CD14-positive monocyte (primary cell): ENCODE measurements at regions not wholly inside any gene's neighbourhood (a gene's known extent, or its start where the extent isn't known, plus 50 kb on each side); places are given as distances from the start of the nearest gene placed in this dataset.

Source experiments
- DNase-seq, 3 donors: peaks; one replicate each; pipeline ENCODE4 v3.0.0-alpha.2; 2011 to 2022
- H2AFZ ChIP-seq: 2 replicates; pipeline ENCODE4 v1.6.0; 2012; ENCODE audit warnings: mild to moderate bottlenecking, low read depth, low read length, inconsistent platforms; ENCODE audit not compliant: insufficient read depth, poor library complexity, severe bottlenecking
- H3K27ac ChIP-seq, 2 donors: 1 replicate in 1 of 2; 2 replicates in 1 of 2; pipeline ENCODE4 v1.5.1; 2012 to 2013; ENCODE audit warnings: low read length in 2 of 2, control low read depth in 1 of 2, inconsistent platforms in 1 of 2, low read depth in 1 of 2, mild to moderate bottlenecking in 1 of 2
- H3K27me3 ChIP-seq, 2 donors: one replicate each; pipeline versions ENCODE4 v1.6.0 to v1.6.1; 2011 to 2013; ENCODE audit warnings: low read length in 2 of 2; ENCODE audit not compliant: control insufficient read depth in 2 of 2, insufficient read depth in 2 of 2
- H3K36me3 ChIP-seq, 2 donors: replicated peaks in 1 of 2; 1 replicate in 1 of 2; 2 replicates in 1 of 2; pipeline versions ENCODE4 v1.5.1 to v1.6.1; 2012 to 2013; ENCODE audit warnings: low read length in 2 of 2, control low read depth in 1 of 2, inconsistent platforms in 1 of 2, mild to moderate bottlenecking in 1 of 2; ENCODE audit not compliant: insufficient read depth in 2 of 2, control insufficient read depth in 1 of 2
- H3K4me1 ChIP-seq, 2 donors: 1 replicate in 1 of 2; 2 replicates in 1 of 2; pipeline versions ENCODE4 v1.5.1 to v1.6.1; 2012 to 2013; ENCODE audit warnings: low read length in 2 of 2, control low read depth in 1 of 2, inconsistent platforms in 1 of 2, mild to moderate bottlenecking in 1 of 2, moderate library complexity in 1 of 2; ENCODE audit not compliant: insufficient read depth in 2 of 2, control insufficient read depth in 1 of 2
- H3K4me2 ChIP-seq: replicated peaks from 2 replicates; pipeline ENCODE3; 2012; ENCODE audit warnings: low read length, moderate library complexity, mild to moderate bottlenecking; ENCODE audit not compliant: poor library complexity, severe bottlenecking; ENCODE audit errors: extremely low read depth
- H3K4me3 ChIP-seq, 3 experiments: fragments of 200-600 bp in 1 of 3; sonication (generic) in 1 of 3; replicated peaks in 1 of 3; 1 replicate in 2 of 3; 2 replicates in 1 of 3; pipeline ENCODE4 v1.5.1; 2011 to 2013; ENCODE audit warnings: low read length in 3 of 3, mild to moderate bottlenecking in 3 of 3, control low read depth in 2 of 3, low read depth in 2 of 3, inconsistent platforms in 1 of 3, moderate library complexity in 1 of 3
- H3K79me2 ChIP-seq: 2 replicates; pipeline ENCODE4 v1.6.0; 2012; ENCODE audit warnings: mild to moderate bottlenecking, control low read depth, inconsistent platforms, low read length, moderate library complexity; ENCODE audit not compliant: insufficient read depth
- H3K9ac ChIP-seq: 2 replicates; pipeline ENCODE4 v1.6.0; 2017; ENCODE audit warnings: low read length, mild to moderate bottlenecking; ENCODE audit not compliant: insufficient read depth, poor library complexity, severe bottlenecking
- H3K9me3 ChIP-seq, 2 donors: replicated peaks in 1 of 2; 1 replicate in 1 of 2; 2 replicates in 1 of 2; pipeline versions ENCODE4 v1.5.1 to v1.6.1; 2012 to 2013; ENCODE audit warnings: low read length in 2 of 2, control low read depth in 1 of 2; ENCODE audit not compliant: control insufficient read depth in 1 of 2, insufficient read depth in 1 of 2
- H4K20me1 ChIP-seq: 2 replicates; pipeline ENCODE4 v1.6.0; 2012; ENCODE audit warnings: mild to moderate bottlenecking, low read length, control low read depth, moderate library complexity; ENCODE audit not compliant: insufficient read depth
- H3K27ac Mint-ChIP-seq, 7 donors: one replicate each; pipeline ENCODE4 v1.8.0; 2020; ENCODE audit warnings: mild to moderate bottlenecking in 7 of 7, mixed read lengths in 7 of 7, moderate library complexity in 6 of 7, inconsistent platforms in 2 of 7
- H3K27me3 Mint-ChIP-seq, 3 donors: one replicate each; pipeline ENCODE4 v1.8.0; 2021 to 2022; ENCODE audit warnings: low read depth in 3 of 3, mild to moderate bottlenecking in 3 of 3, mixed read lengths in 3 of 3, moderate library complexity in 3 of 3, inconsistent platforms in 1 of 3
- H3K36me3 Mint-ChIP-seq, 2 donors: one replicate each; pipeline ENCODE4 v1.8.0; 2020; ENCODE audit warnings: mixed read lengths in 2 of 2, inconsistent platforms in 1 of 2, mild to moderate bottlenecking in 1 of 2
- H3K4me1 Mint-ChIP-seq: one replicate; pipeline ENCODE4 v1.8.0; 2020; ENCODE audit warnings: mild to moderate bottlenecking, mixed read lengths
- H3K4me3 Mint-ChIP-seq, 2 donors: one replicate each; pipeline ENCODE4 v1.8.0; 2020; ENCODE audit warnings: mild to moderate bottlenecking in 2 of 2, mixed read lengths in 2 of 2, moderate library complexity in 1 of 2
- H3K9me3 Mint-ChIP-seq, 7 donors: one replicate each; pipeline ENCODE4 v1.8.0; 2020 to 2022; ENCODE audit warnings: mixed read lengths in 7 of 7, mild to moderate bottlenecking in 6 of 7, moderate library complexity in 6 of 7, inconsistent platforms in 2 of 7
- WGBS: methylation state at CpG from one replicate; pipeline ENCODE4 v1.1.5; 2013; ENCODE audit warnings: missing lambda C conversion rate; ENCODE audit not compliant: insufficient coverage; 5-methylcytosine and 5-hydroxymethylcytosine counted together
- intact Hi-C, 2 donors: fragments of 100-400 bp; cut with micrococcal nuclease; formaldehyde crosslinking; loops; one replicate each; pipeline versions ENCODE4 v1.15.0 to v1.15.1; 2023
- TF ChIP-seq, protein P1 (sequence below): fragments of 200-600 bp; IDR thresholded peaks from one replicate; pipeline ENCODE4 v1.8.0; 2022; ENCODE audit warnings: antibody characterized with exemption, mild to moderate bottlenecking

DNA sequence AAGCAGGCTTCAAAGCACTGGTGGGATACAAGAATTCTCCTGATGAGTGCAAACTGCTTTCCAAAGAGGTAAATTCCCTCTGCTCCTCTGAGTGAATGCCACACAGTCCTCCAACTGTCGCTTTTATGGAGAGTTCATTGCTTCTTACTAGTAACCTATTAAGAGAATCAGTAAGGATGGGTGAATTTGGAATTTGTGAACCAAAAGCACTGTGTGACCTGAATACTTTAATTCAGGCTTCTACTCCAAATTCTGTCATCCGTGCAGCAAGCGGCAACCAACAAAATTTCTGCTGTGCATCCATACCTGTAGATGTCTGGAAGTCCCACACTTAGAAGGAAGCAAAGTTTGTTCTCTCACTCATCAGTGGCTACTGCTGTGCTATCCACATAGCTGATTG lies 66.7 kb upstream of the SNRK start:
- Mint-ChIP-seq H3K36me3 (no peaks in the 10 kb centered on the region), H3K4me1 (peaks cover 5% of the 10 kb centered on the region), H3K9me3 (peaks cover 0 to 4% (median 0%) of the 10 kb centered on the region in 7 donors), H3K27ac (no peak overlapping the region), H3K4me3 (no peak overlapping the region), H3K27me3 (peaks cover 1 to 3% (median 2%) of the 10 kb centered on the region in 3 donors)
- Histone ChIP-seq H3K27me3 (no peaks in the 10 kb centered on the region), H3K9ac (no peak overlapping the region), H3K4me3 (no peak overlapping the region), H3K36me3 (no peaks in the 10 kb centered on the region), H2AFZ (no peak overlapping the region), H3K27ac (no peak overlapping the region), H3K4me2 (no peak overlapping the region), H3K9me3 (no peaks in the 10 kb centered on the region), H3K4me1 (no peaks in the 10 kb centered on the region), H3K79me2 (no peaks in the 10 kb centered on the region), H4K20me1 (no peaks in the 10 kb centered on the region)
- 100% methylated on average over 2 of the region's 3 CpGs for whole genome bisulfite sequencing
- TF ChIP-seq, protein P1, sequence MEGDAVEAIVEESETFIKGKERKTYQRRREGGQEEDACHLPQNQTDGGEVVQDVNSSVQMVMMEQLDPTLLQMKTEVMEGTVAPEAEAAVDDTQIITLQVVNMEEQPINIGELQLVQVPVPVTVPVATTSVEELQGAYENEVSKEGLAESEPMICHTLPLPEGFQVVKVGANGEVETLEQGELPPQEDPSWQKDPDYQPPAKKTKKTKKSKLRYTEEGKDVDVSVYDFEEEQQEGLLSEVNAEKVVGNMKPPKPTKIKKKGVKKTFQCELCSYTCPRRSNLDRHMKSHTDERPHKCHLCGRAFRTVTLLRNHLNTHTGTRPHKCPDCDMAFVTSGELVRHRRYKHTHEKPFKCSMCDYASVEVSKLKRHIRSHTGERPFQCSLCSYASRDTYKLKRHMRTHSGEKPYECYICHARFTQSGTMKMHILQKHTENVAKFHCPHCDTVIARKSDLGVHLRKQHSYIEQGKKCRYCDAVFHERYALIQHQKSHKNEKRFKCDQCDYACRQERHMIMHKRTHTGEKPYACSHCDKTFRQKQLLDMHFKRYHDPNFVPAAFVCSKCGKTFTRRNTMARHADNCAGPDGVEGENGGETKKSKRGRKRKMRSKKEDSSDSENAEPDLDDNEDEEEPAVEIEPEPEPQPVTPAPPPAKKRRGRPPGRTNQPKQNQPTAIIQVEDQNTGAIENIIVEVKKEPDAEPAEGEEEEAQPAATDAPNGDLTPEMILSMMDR: no peak
- intact Hi-C loops: loop anchor here in 1 of 2 donors (10.0 kb wide), 1 partner anchor 285 kb away; no protein-coding TSS in a partner anchor
- DNase-seq: no peak

DNA sequence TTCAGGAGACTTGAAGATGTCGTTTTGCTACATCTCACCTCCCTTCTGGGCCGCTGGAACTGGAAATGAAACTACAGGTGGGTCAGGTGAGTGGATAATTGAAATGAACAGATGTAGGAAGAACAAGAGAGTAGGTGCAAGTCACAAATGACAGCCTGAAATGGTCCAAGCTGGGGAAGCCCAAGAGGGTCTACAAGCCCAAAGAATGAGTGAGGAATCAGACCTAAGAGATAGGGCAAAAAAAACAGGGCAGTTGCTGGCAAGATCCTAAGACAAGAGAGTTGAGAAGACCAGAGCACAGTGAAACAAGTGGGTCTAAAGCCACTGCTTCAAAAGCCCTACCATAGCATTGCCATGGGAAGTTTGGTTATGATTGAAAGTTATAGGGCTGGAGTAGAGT lies 67.4 kb upstream of the SNRK start:
- Histone ChIP-seq H3K4me1 (no peaks in the 10 kb centered on the region), H3K4me3 (no peak overlapping the region), H3K79me2 (no peaks in the 10 kb centered on the region), H3K9me3 (no peaks in the 10 kb centered on the region), H3K9ac (no peak overlapping the region), H3K27ac (no peak overlapping the region), H3K4me2 (no peak overlapping the region), H4K20me1 (no peaks in the 10 kb centered on the region), H3K36me3 (no peaks in the 10 kb centered on the region), H2AFZ (no peak overlapping the region), H3K27me3 (no peaks in the 10 kb centered on the region)
- H3K4me1 Mint-ChIP-seq: peaks cover 5% of the 10 kb centered on the region
- no peaks in the 10 kb centered on the region for H3K36me3 Mint-ChIP-seq
- peaks cover 1 to 3% (median 2%) of the 10 kb centered on the region in 3 donors for H3K27me3 Mint-ChIP-seq
- H3K4me3 Mint-ChIP-seq: no peak overlapping the region
- TF ChIP-seq, protein P1: no peak
- intact Hi-C loops: no loop called here
- 92% methylated on average over 2 of the region's 2 CpGs for WGBS
- DNase-seq: no peak
- H3K9me3 Mint-ChIP-seq: peaks cover 0 to 4% (median 0%) of the 10 kb centered on the region in 7 donors
- H3K27ac Mint-ChIP-seq: no peak overlapping the region
